Endothelial cell of umbilical vein (primary cell): ENCODE measurements at regions not wholly inside any gene's neighbourhood (a gene's known extent, or its start where the extent isn't known, plus 50 kb on each side); places are given as distances from the start of the nearest gene placed in this dataset.

Experiments used
- CTCF ChIP-seq, 2 donors: IDR thresholded peaks; 1 replicate in 1 of 2; 2 replicates in 1 of 2; pipeline ENCODE4 v1.5.1; 2011; ENCODE audit warnings: low read length in 2 of 2, mild to moderate bottlenecking in 2 of 2, moderate library complexity in 2 of 2, control low read depth in 1 of 2, inconsistent platforms in 1 of 2, low read depth in 1 of 2; ENCODE audit not compliant: insufficient read depth in 1 of 2; ENCODE audit errors: extremely low read depth in 1 of 2
- MYC ChIP-seq: IDR thresholded peaks from one replicate; pipeline ENCODE4 v1.6.1; 2011; ENCODE audit warnings: mild to moderate bottlenecking, low read depth, low read length
- POLR2A ChIP-seq: IDR thresholded peaks from 2 replicates; pipeline ENCODE4 v1.6.1; 2012; ENCODE audit warnings: low read depth, mild to moderate bottlenecking, control low read depth, low read length

- TF ChIP-seq POLR2A (no peak), CTCF (IDR thresholded peaks at IDR 0.05; ENCODE audit: extremely low read depth in 1 of 2, insufficient read depth in 1 of 2, low read depth in 1 of 2, low read length in 2 of 2) (no peak), MYC (no peak)
These were observed 81.9 kb upstream of the GALNT2 start for GRCh38 chr1:229984992-229985612.
